Mesothelial cell of epicardium (in vitro differentiated cells): ENCODE measurements at regions not wholly inside any gene's neighbourhood (a gene's known extent, or its start where the extent isn't known, plus 50 kb on each side); places are given as distances from the start of the nearest gene placed in this dataset.
"Not testable (repeated sequence)": the region's sequence is repeated elsewhere in the genome, so short reads cannot be mapped to it uniquely, and the experiment has no call there.

Source experiments
- DNase-seq, 2 experiments: peaks; one replicate each; pipeline ENCODE4 v3.0.0; 2021; ENCODE audit warnings: low spot score in 2 of 2; ENCODE audit not compliant: unreplicated experiment in 2 of 2
- H3K27ac Mint-ChIP-seq: 2 replicates; pipeline ENCODE4 v1.8.0; 2021; ENCODE audit warnings: mixed read lengths
- H3K27me3 Mint-ChIP-seq: 2 replicates; pipeline ENCODE4 v1.8.0; 2021; ENCODE audit warnings: low read depth, mixed read lengths
- H3K36me3 Mint-ChIP-seq: 2 replicates; pipeline ENCODE4 v1.8.0; 2021; ENCODE audit warnings: mixed read lengths
- H3K4me1 Mint-ChIP-seq: 2 replicates; pipeline ENCODE4 v1.8.0; 2021; ENCODE audit warnings: mixed read lengths
- H3K4me3 Mint-ChIP-seq: 2 replicates; pipeline ENCODE4 v1.8.0; 2021; ENCODE audit warnings: mild to moderate bottlenecking, moderate library complexity, mixed read lengths
- H3K9me3 Mint-ChIP-seq: 2 replicates; pipeline ENCODE4 v1.8.0; 2021; ENCODE audit warnings: mixed read lengths
- TF ChIP-seq, protein P1 (sequence below): fragments of 200-600 bp; sonication (generic); IDR thresholded peaks from one replicate; pipeline ENCODE4 v1.5.0; 2021; ENCODE audit warnings: antibody characterized with exemption; ENCODE audit not compliant: unreplicated experiment

DNA sequence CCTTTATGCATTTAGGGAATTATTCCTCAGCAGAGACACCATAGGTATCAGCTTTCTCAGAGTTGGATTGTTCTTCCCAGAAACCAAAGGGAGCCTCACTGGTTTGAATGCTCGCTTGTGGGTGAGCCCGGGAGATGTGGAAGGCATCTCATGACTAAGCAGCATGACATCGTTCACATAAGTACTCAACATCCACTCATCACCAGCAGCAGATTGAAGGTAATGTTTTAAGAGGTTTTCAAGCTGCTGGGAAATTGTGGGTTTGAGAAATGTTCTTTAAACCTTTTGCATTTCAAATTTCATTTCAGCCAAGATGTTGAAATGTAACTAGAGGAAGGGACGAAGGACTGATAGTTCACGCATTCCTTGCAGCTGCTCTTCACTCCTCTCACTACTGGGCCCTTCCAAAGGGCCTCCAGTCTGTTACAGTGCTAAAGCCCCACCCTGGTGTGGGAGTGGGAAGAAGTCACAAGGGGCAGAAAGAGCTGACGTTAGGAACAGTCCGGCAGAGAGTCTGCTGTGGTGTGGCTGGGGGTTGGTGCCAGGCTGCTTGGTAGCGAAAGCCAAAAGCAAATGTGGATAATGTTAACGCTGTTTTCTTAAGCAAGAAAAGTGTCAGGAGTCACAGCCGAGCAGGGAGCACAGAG lies 324.5 kb upstream of the EPHA4 start:
- no peak overlapping the region for H3K4me3 Mint-ChIP-seq
- no peaks in the 10 kb centered on the region for H3K9me3 Mint-ChIP-seq
- TF ChIP-seq, protein P1, sequence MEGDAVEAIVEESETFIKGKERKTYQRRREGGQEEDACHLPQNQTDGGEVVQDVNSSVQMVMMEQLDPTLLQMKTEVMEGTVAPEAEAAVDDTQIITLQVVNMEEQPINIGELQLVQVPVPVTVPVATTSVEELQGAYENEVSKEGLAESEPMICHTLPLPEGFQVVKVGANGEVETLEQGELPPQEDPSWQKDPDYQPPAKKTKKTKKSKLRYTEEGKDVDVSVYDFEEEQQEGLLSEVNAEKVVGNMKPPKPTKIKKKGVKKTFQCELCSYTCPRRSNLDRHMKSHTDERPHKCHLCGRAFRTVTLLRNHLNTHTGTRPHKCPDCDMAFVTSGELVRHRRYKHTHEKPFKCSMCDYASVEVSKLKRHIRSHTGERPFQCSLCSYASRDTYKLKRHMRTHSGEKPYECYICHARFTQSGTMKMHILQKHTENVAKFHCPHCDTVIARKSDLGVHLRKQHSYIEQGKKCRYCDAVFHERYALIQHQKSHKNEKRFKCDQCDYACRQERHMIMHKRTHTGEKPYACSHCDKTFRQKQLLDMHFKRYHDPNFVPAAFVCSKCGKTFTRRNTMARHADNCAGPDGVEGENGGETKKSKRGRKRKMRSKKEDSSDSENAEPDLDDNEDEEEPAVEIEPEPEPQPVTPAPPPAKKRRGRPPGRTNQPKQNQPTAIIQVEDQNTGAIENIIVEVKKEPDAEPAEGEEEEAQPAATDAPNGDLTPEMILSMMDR = no peak
- H3K36me3 Mint-ChIP-seq = no peaks in the 10 kb centered on the region
- H3K27ac Mint-ChIP-seq = no peak overlapping the region
- no peak for DNase-seq
- peaks cover 11% of the 10 kb centered on the region for H3K4me1 Mint-ChIP-seq
- peaks cover 2% of the 10 kb centered on the region for H3K27me3 Mint-ChIP-seq

DNA sequence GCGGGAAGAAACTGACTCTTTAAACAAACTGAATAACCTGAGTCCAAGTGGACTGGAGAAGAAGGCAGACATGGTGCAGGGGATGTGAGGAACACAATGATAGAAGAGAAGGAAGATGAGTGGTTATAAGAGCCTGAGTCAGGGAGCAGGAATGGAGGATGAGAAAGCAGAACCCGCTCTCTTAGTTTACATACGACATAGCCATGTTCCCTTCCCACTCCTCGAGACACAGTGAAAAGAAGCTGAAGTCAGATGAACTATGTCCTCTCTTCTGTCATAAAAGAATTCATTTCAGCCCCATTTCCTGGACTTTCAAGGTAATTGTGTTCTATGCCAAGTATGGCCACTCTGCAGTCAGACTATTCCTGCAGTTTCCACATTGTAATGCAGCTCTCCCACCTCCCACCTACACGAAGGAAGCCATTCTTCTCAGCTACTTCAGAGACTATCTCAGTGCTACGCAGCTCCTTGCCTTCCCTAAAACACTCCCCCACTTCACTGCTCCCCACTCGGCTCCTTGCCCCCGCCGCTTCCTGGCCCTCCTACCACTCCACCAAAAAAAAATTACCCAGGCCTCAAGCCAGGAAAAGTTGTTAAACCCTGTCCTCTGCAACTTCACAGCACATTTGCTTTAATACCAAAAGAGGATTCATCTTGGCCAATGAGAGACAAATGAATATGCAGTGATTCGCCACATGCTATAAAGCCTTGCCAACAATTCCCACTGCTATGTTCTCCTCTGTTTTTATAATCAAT lies 323.4 kb upstream of the EPHA4 start:
- Mint-ChIP-seq H3K4me1 (peaks cover 11% of the 10 kb centered on the region), H3K27ac (peak overlapping the region; percentile 37), H3K4me3 (no peak overlapping the region), H3K9me3 (no peaks in the 10 kb centered on the region), H3K27me3 (peaks cover 2% of the 10 kb centered on the region), H3K36me3 (no peaks in the 10 kb centered on the region)
- no peak for DNase-seq
- TF ChIP-seq, protein P1 = no peak

DNA sequence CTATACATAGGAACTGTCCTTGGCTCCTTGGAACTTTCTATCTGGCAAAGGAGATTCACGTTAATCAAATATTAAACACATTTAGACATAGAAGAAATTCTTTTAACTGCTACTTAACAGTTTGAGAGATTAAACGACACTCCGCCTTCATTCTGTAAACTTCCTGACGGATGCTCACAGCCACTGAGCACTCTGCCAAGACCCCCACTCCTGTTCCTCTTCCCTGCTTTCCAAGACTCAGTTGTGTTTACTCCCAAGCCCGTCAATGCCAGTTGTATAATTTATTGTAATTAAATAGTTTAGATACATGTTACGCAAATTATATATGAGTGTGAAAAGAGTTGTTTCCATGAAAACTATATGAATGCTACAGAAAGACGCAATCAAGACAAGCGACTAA lies 321.4 kb upstream of the EPHA4 start:
- H3K27ac Mint-ChIP-seq = no peak overlapping the region
- TF ChIP-seq, protein P1 = no peak
- DNase-seq = no peak
- no peak overlapping the region for H3K4me3 Mint-ChIP-seq
- peaks cover 11% of the 10 kb centered on the region for H3K4me1 Mint-ChIP-seq
- no peaks in the 10 kb centered on the region for H3K27me3 Mint-ChIP-seq
- H3K36me3 Mint-ChIP-seq = no peaks in the 10 kb centered on the region
- H3K9me3 Mint-ChIP-seq = no peaks in the 10 kb centered on the region

DNA sequence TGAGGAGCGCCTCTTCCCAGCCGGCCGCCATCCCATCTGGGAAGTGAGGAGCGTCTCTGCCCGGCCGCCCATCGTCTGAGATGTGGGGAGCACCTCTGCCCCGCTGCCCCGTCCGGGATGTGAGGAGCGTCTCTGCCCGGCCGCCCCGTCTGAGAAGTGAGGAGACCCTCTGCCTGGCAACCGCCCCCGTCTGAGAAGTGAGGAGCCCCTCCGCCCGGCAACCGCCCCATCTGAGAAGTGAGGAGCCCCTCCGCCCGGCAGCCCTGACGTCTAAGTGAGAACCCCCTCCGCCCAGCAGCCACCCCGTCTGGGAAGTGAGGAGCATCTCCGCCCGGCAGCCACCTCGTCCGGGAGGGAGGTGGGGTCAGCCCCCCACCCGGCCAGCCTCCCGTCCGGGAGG lies 319.9 kb upstream of the EPHA4 start:
- not testable (repeated sequence) for H3K27me3 Mint-ChIP-seq, H3K36me3 Mint-ChIP-seq, H3K4me3 Mint-ChIP-seq, H3K27ac Mint-ChIP-seq, H3K9me3 Mint-ChIP-seq, DNase-seq
- peaks cover 11% of the 10 kb centered on the region for H3K4me1 Mint-ChIP-seq

DNA sequence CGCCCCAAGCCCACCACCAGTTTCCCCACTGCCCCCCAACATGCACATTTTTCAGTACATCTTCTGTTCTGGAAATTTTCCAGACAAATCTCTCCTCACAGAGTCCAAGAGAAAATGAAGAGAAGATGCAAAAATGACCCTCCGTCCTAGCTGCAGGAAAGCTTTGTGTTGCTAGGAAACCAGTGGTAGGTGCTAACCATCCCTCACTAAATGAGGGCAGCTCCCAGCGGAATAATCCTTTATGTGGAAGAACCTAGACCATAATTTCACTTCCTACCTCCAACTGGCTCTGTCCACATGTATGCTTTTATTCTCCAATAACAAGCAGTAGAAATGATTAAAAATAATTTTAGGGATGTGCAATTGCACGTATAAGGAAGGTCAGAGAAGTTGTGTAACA lies 311.9 kb upstream of the EPHA4 start:
- no peaks in the 10 kb centered on the region for H3K27me3 Mint-ChIP-seq
- no peaks in the 10 kb centered on the region for H3K4me1 Mint-ChIP-seq
- no peak overlapping the region for H3K27ac Mint-ChIP-seq
- H3K9me3 Mint-ChIP-seq = peaks cover 9% of the 10 kb centered on the region
- TF ChIP-seq, protein P1 = no peak
- DNase-seq = no peak
- H3K36me3 Mint-ChIP-seq = no peaks in the 10 kb centered on the region
- H3K4me3 Mint-ChIP-seq = no peak overlapping the region

DNA sequence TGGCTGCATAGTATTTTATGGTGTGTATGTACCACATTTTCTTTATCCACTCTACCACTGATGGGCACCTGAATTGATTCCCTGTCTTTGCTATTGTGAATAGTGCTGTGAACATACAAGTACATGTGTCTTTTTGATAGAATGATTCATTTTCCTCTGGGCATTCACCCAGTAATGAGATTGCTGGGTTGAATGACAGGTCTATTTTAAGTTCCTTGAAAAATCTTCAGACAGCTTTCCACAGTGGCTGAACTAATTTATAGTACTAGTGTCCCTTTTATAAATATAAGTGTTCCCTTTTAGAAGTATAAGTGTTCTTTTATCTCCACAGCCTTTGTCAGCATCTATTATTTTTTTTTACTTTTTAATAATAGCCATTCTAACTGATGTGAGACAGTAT lies 303.9 kb upstream of the EPHA4 start:
- H3K36me3 Mint-ChIP-seq = peaks cover 10% of the 10 kb centered on the region
- H3K27ac Mint-ChIP-seq = no peak overlapping the region
- TF ChIP-seq, protein P1 = no peak
- H3K27me3 Mint-ChIP-seq = no peaks in the 10 kb centered on the region
- no peak for DNase-seq
- no peaks in the 10 kb centered on the region for H3K4me1 Mint-ChIP-seq
- H3K4me3 Mint-ChIP-seq = no peak overlapping the region
- peaks cover 46% of the 10 kb centered on the region for H3K9me3 Mint-ChIP-seq
